ENCODE measurements at regions not wholly inside any gene's neighbourhood (a gene's known extent, or its start where the extent isn't known, plus 50 kb on each side); places are given as distances from the start of the nearest gene placed in this dataset.

GRCh38 chr22:49009359-49010063, 818.2 kb downstream of the BRD1 start:
- DNase-seq (ENCODE audit: low spot score), result no peak
- H3K9me3 ChIP-seq (ENCODE audit: severe bottlenecking), result no peaks in the 10 kb centered on the region
- TF ChIP-seq CTCF (IDR thresholded peaks at IDR 0.05; ENCODE audit: poor library complexity, severe bottlenecking), result no peak
- H3K4me1 ChIP-seq (ENCODE audit: insufficient read depth, poor library complexity, severe bottlenecking), result no peaks in the 10 kb centered on the region
- H3K27me3 ChIP-seq (ENCODE audit: insufficient read depth, poor library complexity, severe bottlenecking), result no peaks in the 10 kb centered on the region
- no peak for ATAC-seq (ENCODE audit: low read depth)
- H3K36me3 ChIP-seq (ENCODE audit: low read depth), result no peaks in the 10 kb centered on the region
- no peak overlapping the region for H3K4me3 ChIP-seq (ENCODE audit: severe bottlenecking)
- H3K27ac ChIP-seq (ENCODE audit: poor library complexity, severe bottlenecking), result no peak overlapping the region

DNA sequence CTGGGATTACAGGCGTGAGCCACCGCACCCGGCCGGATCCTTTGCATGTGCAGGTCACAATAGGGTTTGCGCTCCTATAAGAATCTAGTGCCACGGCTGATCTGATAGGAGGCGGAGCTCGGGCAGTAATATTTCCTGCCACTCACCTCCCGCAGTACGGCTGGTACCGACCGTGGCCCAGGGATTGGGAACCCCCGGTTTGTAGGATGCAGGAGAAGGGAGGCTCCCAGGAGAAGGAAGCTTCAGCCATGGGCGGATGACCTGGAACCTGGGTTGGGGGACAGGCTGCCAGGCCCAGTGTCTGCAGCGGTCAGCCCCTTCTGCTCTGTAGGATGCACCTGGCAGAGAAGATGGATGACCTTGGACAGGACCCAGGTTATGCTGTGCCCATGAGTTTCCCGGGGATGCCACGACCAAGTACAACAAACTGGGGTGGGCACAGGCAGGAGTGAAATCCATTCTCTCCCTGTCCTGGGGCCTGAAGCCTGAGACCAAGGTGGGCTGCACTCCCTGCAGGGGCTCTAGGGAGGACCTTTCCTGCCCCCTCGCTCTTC, 818.9 kb downstream of the BRD1 start:
- ATAC-seq (ENCODE audit: low read depth), result no peak
- TF ChIP-seq CTCF (IDR thresholded peaks at IDR 0.05; ENCODE audit: poor library complexity, severe bottlenecking), result no peak
- H3K27me3 ChIP-seq (ENCODE audit: insufficient read depth, poor library complexity, severe bottlenecking), result no peaks in the 10 kb centered on the region
- no peaks in the 10 kb centered on the region for H3K36me3 ChIP-seq (ENCODE audit: low read depth)
- H3K4me1 ChIP-seq (ENCODE audit: insufficient read depth, poor library complexity, severe bottlenecking), result no peaks in the 10 kb centered on the region
- no peaks in the 10 kb centered on the region for H3K9me3 ChIP-seq (ENCODE audit: severe bottlenecking)
- no peak overlapping the region for H3K4me3 ChIP-seq (ENCODE audit: severe bottlenecking)
- H3K27ac ChIP-seq (ENCODE audit: poor library complexity, severe bottlenecking), result no peak overlapping the region
- no peak for DNase-seq (ENCODE audit: low spot score)

GRCh38 chr22:49007013-49007653, 820.5 kb downstream of the BRD1 start:
- ATAC-seq (ENCODE audit: low read depth) (no peak), DNase-seq (ENCODE audit: low spot score) (no peak)
- Histone ChIP-seq H3K27ac (ENCODE audit: poor library complexity, severe bottlenecking) (no peak overlapping the region), H3K9me3 (ENCODE audit: severe bottlenecking) (no peaks in the 10 kb centered on the region), H3K27me3 (ENCODE audit: insufficient read depth, poor library complexity, severe bottlenecking) (no peaks in the 10 kb centered on the region), H3K4me3 (ENCODE audit: severe bottlenecking) (no peak overlapping the region), H3K4me1 (ENCODE audit: insufficient read depth, poor library complexity, severe bottlenecking) (no peaks in the 10 kb centered on the region), H3K36me3 (ENCODE audit: low read depth) (no peaks in the 10 kb centered on the region)
- no peak for TF ChIP-seq CTCF (IDR thresholded peaks at IDR 0.05; ENCODE audit: poor library complexity, severe bottlenecking)

- Histone ChIP-seq H3K36me3 (ENCODE audit: low read depth) (no peaks in the 10 kb centered on the region), H3K27ac (ENCODE audit: poor library complexity, severe bottlenecking) (no peak overlapping the region), H3K27me3 (ENCODE audit: insufficient read depth, poor library complexity, severe bottlenecking) (no peaks in the 10 kb centered on the region), H3K4me1 (ENCODE audit: insufficient read depth, poor library complexity, severe bottlenecking) (no peaks in the 10 kb centered on the region), H3K4me3 (ENCODE audit: severe bottlenecking) (no peak overlapping the region), H3K9me3 (ENCODE audit: severe bottlenecking) (no peaks in the 10 kb centered on the region)
- no peak for TF ChIP-seq CTCF (IDR thresholded peaks at IDR 0.05; ENCODE audit: poor library complexity, severe bottlenecking)
- no peak for DNase-seq (ENCODE audit: low spot score)
- no peak for ATAC-seq (ENCODE audit: low read depth)
Measured at GRCh38 chr22:49006207-49007012, 821.3 kb downstream of the BRD1 start.
